Inferior parietal cortex (tissue), 1 donor: ENCODE measurements at regions not wholly inside any gene's neighbourhood (a gene's known extent, or its start where the extent isn't known, plus 50 kb on each side); places are given as distances from the start of the nearest gene placed in this dataset.
A peak's percentile ranks its signal among the peaks of the same experiment; 100 is the strongest.
"Not testable (repeated sequence)": the region's sequence is repeated elsewhere in the genome, so short reads cannot be mapped to it uniquely, and the experiment has no call there.

ENCODE experiments used
- DNase-seq: peaks from one replicate; pipeline ENCODE4 v3.0.0-alpha.2; 2016; ENCODE audit errors: extremely low spot score

DNA sequence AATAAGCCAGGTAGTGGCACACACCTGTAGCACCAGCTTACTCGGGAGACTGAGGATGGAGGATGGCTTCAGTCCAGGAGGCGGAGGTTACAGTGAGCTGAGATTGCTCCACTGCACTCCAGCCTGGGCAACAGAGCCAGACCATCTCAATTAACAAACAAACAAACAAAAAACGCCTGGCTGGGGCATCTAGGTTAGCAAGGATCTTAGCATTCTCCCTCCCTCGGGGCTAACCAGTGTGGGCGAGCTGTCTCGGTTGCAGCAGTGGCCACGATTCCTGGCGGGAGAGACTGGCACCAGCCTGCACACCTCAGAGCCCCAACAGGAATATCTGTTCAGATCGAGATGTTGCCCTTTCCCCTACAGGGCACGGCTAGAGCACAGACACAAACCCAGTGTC, 91.3 kb upstream of the KCTD7 start:
- DNase-seq = no peak

DNA sequence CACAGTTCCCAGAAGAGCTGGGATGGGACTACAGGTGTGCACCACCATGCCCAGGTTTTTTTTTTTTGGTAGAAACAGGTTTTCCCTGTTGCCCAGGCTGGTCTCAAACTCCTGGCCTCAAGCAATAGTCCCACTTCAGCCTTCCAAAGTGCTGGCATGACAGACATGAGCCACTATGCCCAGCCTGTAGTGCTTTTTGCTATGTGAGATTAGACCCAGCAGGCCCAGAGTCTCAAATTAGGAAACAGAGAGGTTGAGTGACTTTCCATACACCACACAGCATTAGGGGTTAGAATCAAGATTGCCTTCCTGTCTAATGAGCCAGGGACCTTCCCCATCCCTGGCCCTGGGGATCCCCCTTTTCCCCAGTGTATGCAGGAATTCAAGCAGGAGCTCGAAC, 90.8 kb upstream of the KCTD7 start:
- DNase-seq = no peak

DNA sequence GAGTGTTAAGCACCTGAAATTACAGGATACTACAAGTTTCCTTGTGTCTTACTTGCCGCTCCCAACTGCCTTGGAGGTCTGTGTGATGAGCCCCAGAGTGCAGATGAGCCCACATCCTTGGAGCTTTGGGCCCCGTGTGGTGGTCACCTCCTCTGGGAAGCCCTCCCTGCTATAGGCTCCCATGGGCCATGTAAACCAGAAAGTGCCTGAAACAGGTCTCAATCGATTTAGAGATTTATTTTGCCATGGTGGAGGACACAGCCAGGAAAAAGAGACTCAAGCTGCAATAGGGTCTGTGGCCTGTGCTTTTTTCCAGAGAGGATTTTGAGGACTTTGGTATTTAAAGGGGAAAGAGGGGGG, 89.4 kb upstream of the KCTD7 start:
- DNase-seq = no peak

DNA sequence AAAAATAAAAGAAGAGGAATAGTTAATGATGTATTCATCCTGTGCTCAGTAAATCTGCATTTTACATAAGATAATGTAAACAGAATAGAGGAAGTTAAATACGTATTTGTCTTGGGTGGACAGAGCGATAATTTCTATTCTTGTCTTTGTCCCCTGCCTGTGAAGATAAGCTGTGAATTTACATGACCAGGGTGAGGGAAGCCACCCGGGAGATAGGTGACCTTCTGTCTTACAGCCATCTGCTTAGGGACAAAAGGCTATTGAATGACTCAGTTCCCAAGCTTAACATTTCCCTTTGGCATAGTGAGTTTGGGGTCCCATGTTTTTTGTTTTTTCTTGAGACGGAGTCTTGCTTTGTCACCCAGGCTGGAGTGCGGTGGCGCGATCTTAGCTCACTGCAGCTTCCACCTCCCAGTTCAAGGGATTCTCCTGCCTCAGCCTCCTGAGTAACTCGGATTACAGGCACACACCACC, 88.7 kb upstream of the KCTD7 start:
- peak; percentile 14 for DNase-seq

DNA sequence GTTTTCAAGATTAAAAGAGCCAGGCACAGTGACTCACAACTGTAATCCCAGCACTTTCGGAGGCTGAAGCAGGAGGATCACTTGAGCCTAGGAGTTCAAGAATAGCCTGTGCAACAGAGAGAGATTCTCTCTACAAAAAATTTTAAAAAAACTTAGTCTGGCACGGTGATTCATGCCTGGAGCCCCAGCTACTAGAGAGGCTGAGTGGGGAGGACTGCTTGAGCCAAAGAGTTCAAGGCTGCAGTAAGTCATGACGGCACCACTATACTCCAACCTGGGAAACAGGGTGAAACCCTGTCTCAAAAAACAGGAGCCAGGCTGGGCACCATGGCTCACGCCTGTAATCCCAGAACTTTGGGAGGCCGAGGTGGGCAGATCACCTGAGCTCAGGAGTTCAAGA, 86.6 kb upstream of the KCTD7 start:
- no peak for DNase-seq

DNA sequence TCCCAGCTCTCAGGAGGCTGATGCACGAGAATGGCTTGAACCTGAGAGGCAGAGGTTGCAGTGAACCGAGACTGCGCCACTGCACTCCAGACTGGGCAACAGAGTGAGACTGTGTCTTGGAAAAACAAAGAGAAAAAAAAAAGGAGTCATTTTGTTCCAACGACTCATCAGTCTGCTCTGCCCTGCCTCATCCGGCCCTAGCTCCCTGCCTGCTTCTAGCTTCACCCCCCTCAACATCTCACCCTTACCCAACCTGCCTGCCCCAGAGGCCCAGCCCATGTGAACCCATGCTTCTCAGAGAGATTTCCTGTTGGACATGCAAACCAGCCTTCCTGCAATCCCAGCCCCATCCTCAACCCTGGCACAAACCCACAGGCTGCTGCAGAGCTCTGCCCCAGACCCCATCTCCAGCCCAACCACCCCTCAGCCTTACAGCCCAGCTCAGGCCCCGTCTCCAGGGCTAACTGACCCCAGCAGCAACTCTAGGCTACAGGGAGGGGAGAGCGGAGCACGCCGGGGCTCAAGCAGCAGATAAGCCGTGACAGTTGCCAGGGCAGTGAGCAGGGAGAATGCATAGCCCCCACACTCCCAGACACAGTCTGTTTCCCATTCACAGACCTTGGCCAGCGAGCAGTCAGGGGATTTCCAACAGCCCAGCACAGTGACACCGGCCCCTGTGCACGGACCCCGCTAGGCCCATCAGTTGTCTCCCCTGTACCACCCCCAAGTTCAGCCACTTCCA, 86.0 kb upstream of the KCTD7 start:
- DNase-seq = no peak

DNA sequence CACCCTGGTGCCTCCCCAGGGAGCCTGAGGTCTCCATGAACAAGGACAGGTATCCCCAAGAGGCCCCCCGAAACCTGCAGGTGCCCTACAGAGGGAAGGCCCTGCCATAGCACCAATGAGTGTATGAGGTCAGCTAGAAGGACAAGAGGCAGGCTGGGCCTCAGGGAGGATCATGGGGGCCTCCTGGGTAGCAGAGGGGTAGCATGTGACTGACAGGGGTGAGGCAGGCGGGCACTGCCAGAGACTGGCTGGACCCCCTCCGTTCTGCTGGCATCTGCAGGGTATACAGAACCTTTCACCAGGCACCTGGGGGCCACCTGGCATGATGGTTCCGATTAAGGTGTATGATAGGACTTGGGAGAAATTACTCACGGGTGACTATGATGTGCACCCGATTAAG, 79.2 kb upstream of the KCTD7 start:
- DNase-seq = no peak

DNA sequence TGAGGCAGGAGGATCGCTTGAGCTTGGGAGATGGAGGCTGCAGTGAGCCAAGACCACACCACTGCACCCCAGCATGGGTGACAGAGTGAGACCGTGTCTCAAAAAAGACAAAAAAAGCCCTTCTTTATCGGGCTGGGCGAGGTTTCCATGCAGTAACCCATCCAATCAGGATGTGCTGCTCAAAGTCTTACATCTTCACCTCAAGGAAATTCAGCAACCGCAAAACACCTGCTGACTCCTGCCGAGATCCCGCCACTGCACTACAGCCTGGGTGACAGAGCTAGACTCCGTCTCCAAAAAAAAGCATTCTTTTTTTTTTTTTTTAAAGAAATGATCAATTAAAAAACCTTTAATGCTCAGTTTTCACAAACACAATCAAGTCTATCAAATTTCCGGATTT, 75.7 kb upstream of the KCTD7 start:
- DNase-seq = no peak

DNA sequence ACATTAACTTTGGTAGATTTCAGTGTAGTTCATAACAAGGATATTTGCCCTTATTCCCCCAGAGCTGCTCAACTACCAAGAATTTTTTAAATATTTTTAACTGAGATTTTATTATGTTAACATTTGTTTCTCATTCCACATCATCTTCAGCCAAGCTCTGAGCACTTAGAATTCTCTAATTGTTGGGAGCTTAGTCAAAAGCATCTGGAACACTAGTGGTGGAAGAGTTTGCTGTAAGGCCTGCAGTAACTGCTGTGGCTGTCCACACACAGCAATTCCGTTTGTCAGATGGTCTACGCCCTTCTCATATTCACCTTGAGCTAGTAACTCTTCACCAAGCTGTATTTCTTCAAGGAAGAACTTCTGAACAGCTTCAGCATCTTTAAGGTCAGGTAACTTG, 75.0 kb upstream of the KCTD7 start:
- DNase-seq = not testable (repeated sequence)

DNA sequence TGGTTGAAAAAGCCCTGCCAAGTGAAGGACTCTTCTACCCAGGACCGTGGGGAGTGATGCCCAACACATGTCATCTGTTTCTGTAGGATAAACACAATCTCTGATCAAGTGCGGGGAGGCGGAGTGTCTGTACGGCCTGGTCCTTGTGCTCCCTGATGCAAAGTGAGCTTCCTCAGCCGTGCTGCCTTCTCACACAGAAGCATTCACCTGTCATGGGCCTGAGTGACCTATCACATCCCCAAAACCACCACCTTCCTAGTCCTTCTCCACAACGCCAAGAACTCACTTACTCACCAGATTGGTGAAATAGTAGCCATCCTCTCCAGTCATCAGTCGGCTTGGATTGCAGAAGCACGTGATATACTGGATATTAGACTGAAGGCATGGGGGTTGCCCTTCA, 74.4 kb upstream of the KCTD7 start:
- DNase-seq = not testable (repeated sequence)

DNA sequence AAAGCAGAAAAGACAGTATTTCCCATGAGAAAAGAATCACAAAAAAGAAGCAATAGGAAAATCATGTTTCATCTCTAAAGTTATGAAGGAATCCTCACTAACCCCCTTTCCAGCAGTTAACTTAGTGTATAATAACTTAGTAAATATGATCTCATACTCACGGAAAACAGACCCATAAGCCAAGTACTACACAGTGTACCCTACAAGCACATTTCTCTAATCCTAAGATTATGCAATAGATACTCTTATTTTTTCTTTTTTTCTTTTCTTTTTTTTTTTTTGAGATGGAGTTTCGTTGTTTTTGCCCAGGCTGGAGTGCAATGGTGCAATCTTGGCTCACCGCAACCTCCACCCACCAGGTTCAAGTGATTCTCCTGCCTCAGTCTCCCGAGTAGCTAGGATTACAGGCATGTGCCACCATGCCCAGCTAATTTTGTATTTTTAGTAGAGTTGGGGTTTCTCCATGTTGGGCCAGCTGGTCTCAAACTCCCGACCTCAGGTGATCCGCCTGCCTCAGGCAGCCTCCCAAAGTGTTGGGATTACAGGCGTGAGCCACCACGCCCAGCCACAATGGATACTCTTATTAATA, 73.7 kb upstream of the KCTD7 start:
- DNase-seq = not testable (repeated sequence)

DNA sequence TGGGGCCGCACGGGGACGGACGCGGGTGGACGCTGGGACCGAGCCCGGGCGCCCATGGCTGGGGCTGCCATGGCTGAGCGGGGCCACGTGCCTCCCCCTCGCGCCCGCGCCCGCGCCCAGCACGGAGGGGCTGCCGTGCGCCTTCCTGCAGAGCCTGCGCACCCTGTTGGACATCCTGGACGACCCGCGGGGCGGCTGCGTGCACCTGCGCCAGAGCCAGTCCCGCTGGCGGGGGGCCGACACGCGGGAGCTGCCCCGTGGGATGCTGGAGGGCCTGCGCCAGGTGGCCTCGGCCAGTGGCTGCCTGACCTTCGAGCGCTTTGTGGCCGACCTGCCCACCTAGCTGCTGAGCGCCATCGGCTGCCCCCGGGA, 72.5 kb upstream of the KCTD7 start:
- no peak for DNase-seq

DNA sequence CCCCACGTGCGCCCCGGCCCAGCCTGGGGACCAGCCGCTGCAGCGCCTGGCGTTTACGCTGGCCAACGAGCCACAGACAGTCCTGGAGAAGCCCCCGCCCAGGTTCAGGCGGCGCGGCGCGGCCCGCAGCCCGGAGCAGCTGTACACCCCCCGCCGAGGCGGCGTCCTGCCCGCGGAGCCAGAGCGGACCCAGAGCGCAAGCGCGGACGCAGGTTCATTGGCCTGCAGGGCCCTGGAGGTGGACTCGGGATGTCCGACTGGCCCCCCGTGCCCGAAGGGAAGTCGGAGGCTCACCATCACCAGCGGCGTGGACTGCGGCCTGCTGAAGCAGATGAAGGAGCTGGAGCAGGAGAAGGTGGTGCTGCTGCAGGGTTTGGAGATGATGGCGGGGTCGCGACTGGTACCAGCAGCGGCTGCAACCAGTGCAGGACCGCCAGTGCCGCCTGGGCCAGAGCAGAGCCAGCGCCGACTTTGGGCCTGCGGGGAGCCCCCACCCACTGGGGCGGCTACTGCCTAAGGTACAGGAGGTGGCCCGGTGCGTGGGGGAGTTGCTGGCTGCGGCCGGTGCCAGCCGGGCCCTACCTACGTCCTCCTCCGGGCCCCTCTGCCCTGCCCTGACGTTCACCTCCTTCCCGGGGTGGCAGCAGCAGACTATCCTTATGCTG, 72.0 kb upstream of the KCTD7 start:
- DNase-seq = no peak

DNA sequence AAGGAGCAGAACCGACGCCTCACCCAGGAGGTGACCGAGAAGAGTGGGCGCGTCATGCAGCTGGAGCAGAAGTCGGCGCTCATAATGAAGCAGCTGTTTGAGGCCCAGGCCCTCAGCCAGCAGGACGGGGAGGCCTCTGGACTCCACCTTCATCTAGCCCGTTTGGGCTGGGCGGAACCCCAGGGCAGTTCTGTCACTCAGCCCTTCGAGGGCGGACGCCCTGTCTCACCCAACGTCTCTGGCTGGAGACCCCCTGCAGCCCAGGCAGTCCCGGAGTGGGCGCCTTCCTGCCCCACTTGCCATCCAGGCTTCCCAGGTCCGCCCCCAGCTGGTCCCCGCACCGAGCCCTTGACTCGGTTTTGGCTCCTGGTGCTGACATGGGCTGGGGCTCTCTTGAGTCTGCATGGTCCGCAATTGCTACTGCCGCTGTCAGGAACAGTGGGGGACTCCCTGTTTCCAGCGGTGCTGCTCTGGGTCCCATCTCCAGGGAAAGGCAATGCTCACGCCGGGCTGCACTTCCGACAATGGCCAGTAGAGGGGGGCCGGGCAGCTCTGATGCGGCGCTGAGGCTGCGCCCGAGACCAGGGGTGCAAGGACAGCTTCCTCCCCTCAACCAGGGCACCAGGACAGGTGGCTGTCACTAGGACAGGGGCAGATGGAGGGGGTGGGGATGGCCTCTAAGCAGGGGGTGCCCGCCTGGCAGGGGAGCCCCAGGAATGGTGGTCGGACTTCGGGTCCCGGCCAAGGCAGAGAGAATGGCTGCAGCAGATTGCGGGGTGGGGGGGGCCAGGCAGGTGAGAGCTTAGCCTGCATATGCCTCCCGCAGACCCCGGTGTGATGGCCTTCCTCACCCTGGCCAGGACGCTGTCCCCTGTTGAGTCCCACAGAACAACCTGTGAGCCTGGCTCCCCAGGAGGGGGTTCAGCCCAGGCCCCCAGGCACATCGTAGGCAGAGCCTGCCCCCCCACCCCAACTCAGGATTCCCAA, 71.2 kb upstream of the KCTD7 start:
- peak; percentile 65 for DNase-seq

DNA sequence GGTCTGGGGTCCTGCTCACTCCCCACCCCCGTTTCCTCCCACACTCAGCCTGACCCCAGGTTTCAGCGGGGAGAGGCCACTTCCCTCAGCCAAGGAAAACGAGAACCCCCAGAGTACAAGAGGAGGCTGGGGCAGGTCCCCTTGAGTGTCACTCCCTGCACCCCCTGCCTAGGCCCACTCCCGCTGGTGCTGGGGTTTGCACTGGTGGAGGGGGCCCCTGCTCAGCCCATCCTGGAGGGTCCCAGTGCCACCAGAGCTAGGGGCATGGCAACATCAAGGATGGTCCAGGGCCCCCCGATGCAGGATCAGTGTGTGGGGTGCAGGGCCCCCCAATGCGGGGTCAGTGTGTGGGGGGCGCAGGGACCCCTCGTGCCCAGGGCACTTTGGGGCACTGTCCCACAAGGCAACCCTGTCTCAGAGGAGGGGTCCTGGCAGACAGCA, 70.5 kb upstream of the KCTD7 start:
- no peak for DNase-seq

DNA sequence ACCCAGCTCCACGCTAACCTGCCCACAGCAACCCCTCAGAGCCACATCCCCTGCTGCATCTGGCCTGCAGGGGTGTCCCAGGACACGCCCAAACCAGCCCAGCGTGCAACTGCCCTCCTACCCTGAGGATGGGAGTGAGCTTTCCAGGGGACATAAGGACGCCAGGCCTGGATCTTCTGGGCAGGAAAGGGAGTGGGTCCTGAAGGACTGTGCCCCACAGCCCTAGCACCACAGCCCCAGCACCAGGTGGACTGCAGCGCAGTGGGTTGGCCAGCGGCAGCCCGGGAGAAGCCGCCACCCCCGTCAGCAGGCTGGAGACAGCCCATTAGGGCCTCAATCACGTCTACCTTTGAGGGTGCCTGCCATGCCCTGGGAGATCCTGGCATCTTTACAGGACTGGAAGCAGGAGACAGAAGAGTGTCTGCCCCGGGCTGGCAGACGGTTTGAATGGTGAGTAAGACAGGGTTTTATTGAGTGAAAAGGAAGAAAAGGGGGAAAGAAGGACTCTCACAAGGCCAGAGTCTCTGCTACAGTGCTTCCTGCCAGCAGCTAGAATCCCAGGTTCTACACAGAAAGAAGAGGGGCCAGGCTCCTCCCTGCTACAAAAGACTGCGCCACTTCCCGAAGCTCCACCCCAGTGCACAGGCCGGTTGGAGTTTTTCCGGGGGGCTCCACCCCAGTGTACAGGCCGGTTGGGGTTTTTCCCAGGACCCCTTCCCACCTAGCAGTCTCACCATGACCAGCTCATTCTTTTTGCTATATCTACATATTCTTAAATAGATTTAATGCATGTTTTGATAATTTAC, 69.8 kb upstream of the KCTD7 start:
- DNase-seq = no peak

DNA sequence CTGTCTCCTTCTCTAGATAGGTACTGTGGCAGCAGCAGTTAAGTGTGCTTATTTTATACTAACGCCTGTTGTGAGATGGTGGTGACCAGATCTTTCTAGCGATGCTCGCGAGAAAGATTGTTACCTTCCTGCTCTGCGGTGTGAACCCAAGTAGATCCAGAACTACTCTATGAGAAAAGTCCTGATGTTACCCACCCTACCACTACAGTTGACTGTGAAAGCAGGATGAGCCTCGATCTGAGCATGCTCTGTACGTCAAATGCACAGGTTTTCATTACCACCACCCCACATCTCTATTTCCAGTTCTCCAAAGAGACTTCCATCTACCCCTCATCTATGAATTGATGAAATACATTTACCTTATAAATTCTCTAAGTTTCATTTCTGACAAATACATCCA, 64.6 kb upstream of the KCTD7 start:
- no peak for DNase-seq

DNA sequence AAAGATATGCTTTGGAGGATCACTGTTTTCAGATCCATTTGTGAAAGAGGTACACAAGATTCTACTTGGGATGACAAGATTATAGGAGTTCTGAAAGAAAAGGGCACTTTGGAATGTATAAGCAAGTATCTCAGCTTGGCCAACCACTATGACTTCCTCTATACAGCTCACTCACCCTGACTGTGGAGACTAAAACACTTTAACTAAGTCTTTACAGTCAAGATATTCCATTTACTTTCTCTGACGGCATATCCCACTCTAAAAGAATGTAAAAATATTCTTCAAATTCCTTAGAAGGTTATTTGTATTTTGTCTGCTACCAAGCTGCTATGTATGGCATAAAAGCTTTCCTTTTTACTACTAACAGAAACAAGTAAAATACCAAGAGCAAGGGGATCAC, 58.5 kb upstream of the KCTD7 start:
- DNase-seq = not testable (repeated sequence)

DNA sequence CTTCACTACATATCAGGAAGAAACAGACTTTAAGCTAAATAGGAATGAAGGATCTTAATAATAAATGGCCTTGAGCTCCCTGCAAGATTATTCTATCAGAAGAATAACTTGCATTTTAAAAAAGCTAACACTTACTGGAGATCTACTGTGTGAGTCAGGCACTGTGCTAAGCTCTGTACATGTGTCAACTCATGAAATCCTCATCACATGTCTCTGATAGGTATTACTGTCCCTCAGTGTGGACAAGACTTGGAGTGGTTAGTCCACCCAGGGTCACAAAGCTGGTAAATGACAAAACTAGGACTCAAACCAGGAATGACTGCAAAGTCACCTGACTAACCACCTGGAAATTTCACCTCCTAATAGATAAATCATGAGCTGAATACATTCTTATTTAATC, 57.1 kb upstream of the KCTD7 start:
- DNase-seq = no peak

DNA sequence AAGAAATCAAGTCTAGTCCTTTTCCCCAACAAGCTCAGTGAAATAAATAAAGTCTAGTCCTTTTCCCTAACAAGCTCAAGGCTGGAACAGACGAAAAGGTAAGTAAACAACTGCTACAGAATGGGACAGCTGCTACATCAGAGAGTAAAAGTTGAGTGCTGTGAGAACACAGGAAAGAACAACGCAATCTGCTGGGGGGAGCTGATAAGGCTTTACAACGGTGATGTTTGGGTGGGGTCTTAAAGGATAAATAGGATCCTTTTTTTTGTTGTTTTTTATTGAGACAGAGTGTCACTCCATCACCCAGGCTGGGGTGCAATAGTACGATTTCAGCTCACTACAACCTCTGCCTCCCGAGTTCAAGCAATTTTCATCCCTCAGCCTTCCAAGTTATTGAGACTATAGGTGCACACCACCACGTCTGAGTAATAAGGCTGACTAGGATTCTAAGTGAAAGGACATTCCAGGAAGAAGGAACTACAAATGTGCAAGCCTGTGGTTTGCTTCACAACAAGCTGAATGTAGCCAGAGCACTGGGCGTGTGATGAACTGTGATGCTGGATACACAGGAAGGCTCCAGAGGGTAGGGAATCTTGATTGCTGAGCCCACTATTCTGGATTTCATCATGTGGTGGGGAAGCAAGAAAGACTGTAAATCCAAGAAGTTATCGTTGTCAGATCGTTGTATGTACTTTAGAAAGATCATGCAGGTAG, 54.7 kb upstream of the KCTD7 start:
- DNase-seq = not testable (repeated sequence)
